ENCODE measurements at regions not wholly inside any gene's neighbourhood (a gene's known extent, or its start where the extent isn't known, plus 50 kb on each side); places are given as distances from the start of the nearest gene placed in this dataset.

GRCh38 chr5:165201771-165202518, 1696.5 kb downstream of the MAT2B start:
- no peak for TF ChIP-seq CTCF (IDR thresholded peaks at IDR 0.05; ENCODE audit: control insufficient read depth, extremely low read depth, insufficient read depth)
- DNase-seq (ENCODE audit: low read depth), result peak; percentile 97
- H3K4me3 ChIP-seq (ENCODE audit: low read depth, low read length), result no peak overlapping the region

GRCh38 chr5:165202519-165202910, 1697.1 kb downstream of the MAT2B start:
- peak; percentile 99 for DNase-seq (ENCODE audit: low read depth)
- H3K4me3 ChIP-seq (ENCODE audit: low read depth, low read length), result no peak overlapping the region
- no peak for TF ChIP-seq CTCF (IDR thresholded peaks at IDR 0.05; ENCODE audit: control insufficient read depth, extremely low read depth, insufficient read depth)

DNA sequence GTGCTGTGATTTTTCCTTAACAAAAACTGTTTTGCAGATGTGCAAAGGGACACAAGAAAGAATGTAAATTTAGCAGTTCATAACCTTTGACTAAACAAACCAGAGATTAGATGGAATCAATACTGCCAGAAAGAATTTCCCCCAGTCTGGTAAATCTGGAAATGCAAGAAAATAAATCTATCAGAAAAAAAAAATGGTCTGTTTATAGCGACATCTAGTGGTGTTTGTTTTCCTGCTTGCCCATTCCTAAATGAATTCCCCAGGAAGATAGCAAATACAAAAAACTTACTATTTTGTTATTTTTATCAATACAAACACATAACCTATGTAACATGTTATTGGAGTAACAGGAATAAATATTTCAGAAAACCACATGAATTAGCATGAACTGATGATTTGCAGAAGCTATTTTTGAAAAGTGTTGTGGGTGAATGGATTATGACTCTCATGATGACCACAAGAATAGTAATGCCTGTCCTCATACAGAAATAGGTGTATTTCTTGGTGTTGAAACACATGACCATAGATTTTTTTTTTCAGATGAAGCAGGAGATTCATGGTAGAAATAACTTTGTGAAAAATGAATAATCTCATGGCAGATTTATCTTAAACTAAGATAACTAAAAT, 1703.8 kb downstream of the MAT2B start:
- H3K4me3 ChIP-seq (ENCODE audit: low read depth, low read length), result no peak overlapping the region
- DNase-seq (ENCODE audit: low read depth), result peak; percentile 71
- TF ChIP-seq CTCF (IDR thresholded peaks at IDR 0.05; ENCODE audit: control insufficient read depth, extremely low read depth, insufficient read depth), result peak; percentile 49

- no peak for DNase-seq (ENCODE audit: low read depth)
- H3K4me3 ChIP-seq (ENCODE audit: low read depth, low read length), result no peak overlapping the region
- TF ChIP-seq CTCF (IDR thresholded peaks at IDR 0.05; ENCODE audit: control insufficient read depth, extremely low read depth, insufficient read depth), result no peak
Observed at GRCh38 chr5:165224366-165225045, 1719.1 kb downstream of the MAT2B start.

- no peak for DNase-seq (ENCODE audit: low read depth)
Observed at GRCh38 chr5:165227515-165227914, 1722.1 kb downstream of the MAT2B start.

DNA sequence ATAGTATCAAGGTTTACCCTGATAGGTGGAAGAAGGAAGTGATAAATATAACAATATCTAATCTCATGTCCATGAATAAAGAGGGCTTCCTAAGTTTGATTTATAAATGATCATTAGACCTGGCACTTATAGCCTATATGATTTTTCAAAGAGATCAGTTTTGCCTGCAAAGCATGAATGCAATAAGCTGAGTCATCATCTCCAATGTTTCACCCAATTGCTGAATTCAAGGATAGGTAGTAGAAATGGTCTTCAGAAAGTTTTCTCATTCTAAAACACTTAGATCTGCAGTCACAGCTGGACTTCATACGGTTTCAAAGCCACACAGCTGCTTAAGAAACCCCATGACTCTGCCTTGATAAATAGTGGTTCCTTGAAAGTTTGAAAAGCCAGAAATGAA, 1722.8 kb downstream of the MAT2B start:
- DNase-seq (ENCODE audit: low read depth), result no peak
- no peak overlapping the region for H3K4me3 ChIP-seq (ENCODE audit: low read depth, low read length)
- no peak for TF ChIP-seq CTCF (IDR thresholded peaks at IDR 0.05; ENCODE audit: control insufficient read depth, extremely low read depth, insufficient read depth)

More at GRCh38 chr5:165227515-165227914, 1722.1 kb downstream of the MAT2B start:
- TF ChIP-seq CTCF (IDR thresholded peaks at IDR 0.05; ENCODE audit: control insufficient read depth, extremely low read depth, insufficient read depth), result no peak
- no peak overlapping the region for H3K4me3 ChIP-seq (ENCODE audit: low read depth, low read length)

All from LNCaP clone FGC (cell line).